IMR-90 (cell line): ENCODE measurements at regions not wholly inside any gene's neighbourhood (a gene's known extent, or its start where the extent isn't known, plus 50 kb on each side); places are given as distances from the start of the nearest gene placed in this dataset.
"Not testable (repeated sequence)": the region's sequence is repeated elsewhere in the genome, so short reads cannot be mapped to it uniquely, and the experiment has no call there.

Source experiments
- BHLHE40 ChIP-seq: fragments of 150-350 bp; IDR thresholded peaks from 2 replicates; pipeline ENCODE4 v1.6.1; 2016; ENCODE audit warnings: mild to moderate bottlenecking, low read depth, low read length
- CEBPB ChIP-seq: IDR thresholded peaks from 2 replicates; pipeline ENCODE4 v1.6.1; 2012; ENCODE audit warnings: low read depth, low read length, improper control_type of control experiment
- CHD1 ChIP-seq: IDR thresholded peaks from 2 replicates; pipeline ENCODE4 v1.6.1; 2012; ENCODE audit warnings: low read depth, low read length, improper control_type of control experiment
- MAFK ChIP-seq: IDR thresholded peaks from 2 replicates; pipeline ENCODE4 v1.6.1; 2012; ENCODE audit warnings: low read depth, low read length, improper control_type of control experiment
- POLR2A ChIP-seq: IDR thresholded peaks from 2 replicates; pipeline ENCODE4 v1.6.1; 2012; ENCODE audit warnings: mild to moderate bottlenecking, low read depth, low read length
- RAD21 ChIP-seq: IDR thresholded peaks from 2 replicates; pipeline ENCODE4 v1.6.1; 2012; ENCODE audit warnings: low read length, improper control_type of control experiment
- RCOR1 ChIP-seq: IDR thresholded peaks from 2 replicates; pipeline ENCODE4 v1.6.1; 2012; ENCODE audit warnings: mild to moderate bottlenecking, low read length, improper control_type of control experiment; ENCODE audit not compliant: insufficient replicate concordance
- RFX5 ChIP-seq: IDR thresholded peaks from 2 replicates; pipeline ENCODE4 v1.8.0; 2012; ENCODE audit warnings: low read depth, mild to moderate bottlenecking, low read length, moderate library complexity
- SMC3 ChIP-seq: fragments of 150-350 bp; IDR thresholded peaks from 2 replicates; pipeline ENCODE4 v1.6.1; 2016; ENCODE audit warnings: low read depth, mild to moderate bottlenecking, antibody characterized with exemption, low read length, moderate library complexity
- TF ChIP-seq, protein P1 (sequence below): conservative IDR thresholded peaks from 2 replicates; pipeline ENCODE4 v1.5.1; 2012; ENCODE audit warnings: mild to moderate bottlenecking, low read depth, low read length, improper control_type of control experiment
- TF ChIP-seq, protein P2 (sequence below): fragments of 150-350 bp; IDR thresholded peaks from 2 replicates; pipeline ENCODE4 v1.6.1; 2016; ENCODE audit warnings: low read depth, mild to moderate bottlenecking, low read length, moderate library complexity, borderline replicate concordance

DNA sequence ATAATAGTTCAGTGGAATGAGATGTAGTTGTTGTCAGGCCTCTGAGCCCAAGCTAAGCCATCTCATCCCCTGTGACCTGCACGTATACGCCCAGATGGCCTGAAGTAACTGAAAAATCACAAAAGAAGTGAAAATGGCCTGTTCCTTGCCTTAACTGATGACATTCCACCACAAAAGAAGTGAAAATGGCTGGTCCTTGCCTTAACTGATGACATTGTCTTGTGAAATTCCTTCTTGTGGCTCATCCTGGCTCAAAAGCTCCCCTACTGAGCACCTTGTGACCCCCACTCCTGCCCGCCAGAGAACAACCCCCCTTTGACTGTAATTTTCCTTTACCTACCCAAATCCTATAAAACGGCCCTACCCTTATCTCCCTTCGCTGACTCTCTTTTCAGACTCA, 361.4 kb upstream of the ARRDC3 start:
- TF ChIP-seq, protein P1, sequence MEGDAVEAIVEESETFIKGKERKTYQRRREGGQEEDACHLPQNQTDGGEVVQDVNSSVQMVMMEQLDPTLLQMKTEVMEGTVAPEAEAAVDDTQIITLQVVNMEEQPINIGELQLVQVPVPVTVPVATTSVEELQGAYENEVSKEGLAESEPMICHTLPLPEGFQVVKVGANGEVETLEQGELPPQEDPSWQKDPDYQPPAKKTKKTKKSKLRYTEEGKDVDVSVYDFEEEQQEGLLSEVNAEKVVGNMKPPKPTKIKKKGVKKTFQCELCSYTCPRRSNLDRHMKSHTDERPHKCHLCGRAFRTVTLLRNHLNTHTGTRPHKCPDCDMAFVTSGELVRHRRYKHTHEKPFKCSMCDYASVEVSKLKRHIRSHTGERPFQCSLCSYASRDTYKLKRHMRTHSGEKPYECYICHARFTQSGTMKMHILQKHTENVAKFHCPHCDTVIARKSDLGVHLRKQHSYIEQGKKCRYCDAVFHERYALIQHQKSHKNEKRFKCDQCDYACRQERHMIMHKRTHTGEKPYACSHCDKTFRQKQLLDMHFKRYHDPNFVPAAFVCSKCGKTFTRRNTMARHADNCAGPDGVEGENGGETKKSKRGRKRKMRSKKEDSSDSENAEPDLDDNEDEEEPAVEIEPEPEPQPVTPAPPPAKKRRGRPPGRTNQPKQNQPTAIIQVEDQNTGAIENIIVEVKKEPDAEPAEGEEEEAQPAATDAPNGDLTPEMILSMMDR = not testable (repeated sequence)
- TF ChIP-seq RFX5, SMC3, POLR2A, MAFK, RAD21, BHLHE40, RCOR1, CEBPB, CHD1: not testable (repeated sequence)
- TF ChIP-seq, protein P2, sequence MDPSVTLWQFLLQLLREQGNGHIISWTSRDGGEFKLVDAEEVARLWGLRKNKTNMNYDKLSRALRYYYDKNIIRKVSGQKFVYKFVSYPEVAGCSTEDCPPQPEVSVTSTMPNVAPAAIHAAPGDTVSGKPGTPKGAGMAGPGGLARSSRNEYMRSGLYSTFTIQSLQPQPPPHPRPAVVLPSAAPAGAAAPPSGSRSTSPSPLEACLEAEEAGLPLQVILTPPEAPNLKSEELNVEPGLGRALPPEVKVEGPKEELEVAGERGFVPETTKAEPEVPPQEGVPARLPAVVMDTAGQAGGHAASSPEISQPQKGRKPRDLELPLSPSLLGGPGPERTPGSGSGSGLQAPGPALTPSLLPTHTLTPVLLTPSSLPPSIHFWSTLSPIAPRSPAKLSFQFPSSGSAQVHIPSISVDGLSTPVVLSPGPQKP = not testable (repeated sequence)
